ENCODE measurements at regions not wholly inside any gene's neighbourhood (a gene's known extent, or its start where the extent isn't known, plus 50 kb on each side); places are given as distances from the start of the nearest gene placed in this dataset.

GRCh38 chr10:21166557-21167287 lies 269.6 kb upstream of the NEBL start:
- Mint-ChIP-seq H3K27ac (ENCODE audit: unreplicated experiment) (peak overlapping the region; percentile 19), H3K4me1 (ENCODE audit: low read depth, unreplicated experiment) (peaks cover 38% of the 10 kb centered on the region), H3K36me3 (ENCODE audit: insufficient read depth, unreplicated experiment) (no peaks in the 10 kb centered on the region), H3K4me3 (ENCODE audit: low read depth, unreplicated experiment) (peak overlapping the region; percentile 33), H3K9me3 (ENCODE audit: low read depth, unreplicated experiment) (peaks cover 2% of the 10 kb centered on the region), H3K27me3 (ENCODE audit: unreplicated experiment) (no peaks in the 10 kb centered on the region)
- intact Hi-C loops (cut with micrococcal nuclease; ENCODE audit: unreplicated experiment), result no loop called here
- DNase-seq, result no peak
- CTCF ChIA-PET, result no interaction called here
- no TSS peak for BruUV-seq (replicated peaks)
- TF ChIP-seq, protein P1, sequence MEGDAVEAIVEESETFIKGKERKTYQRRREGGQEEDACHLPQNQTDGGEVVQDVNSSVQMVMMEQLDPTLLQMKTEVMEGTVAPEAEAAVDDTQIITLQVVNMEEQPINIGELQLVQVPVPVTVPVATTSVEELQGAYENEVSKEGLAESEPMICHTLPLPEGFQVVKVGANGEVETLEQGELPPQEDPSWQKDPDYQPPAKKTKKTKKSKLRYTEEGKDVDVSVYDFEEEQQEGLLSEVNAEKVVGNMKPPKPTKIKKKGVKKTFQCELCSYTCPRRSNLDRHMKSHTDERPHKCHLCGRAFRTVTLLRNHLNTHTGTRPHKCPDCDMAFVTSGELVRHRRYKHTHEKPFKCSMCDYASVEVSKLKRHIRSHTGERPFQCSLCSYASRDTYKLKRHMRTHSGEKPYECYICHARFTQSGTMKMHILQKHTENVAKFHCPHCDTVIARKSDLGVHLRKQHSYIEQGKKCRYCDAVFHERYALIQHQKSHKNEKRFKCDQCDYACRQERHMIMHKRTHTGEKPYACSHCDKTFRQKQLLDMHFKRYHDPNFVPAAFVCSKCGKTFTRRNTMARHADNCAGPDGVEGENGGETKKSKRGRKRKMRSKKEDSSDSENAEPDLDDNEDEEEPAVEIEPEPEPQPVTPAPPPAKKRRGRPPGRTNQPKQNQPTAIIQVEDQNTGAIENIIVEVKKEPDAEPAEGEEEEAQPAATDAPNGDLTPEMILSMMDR (IDR thresholded peaks at IDR 0.05; ENCODE audit: unreplicated experiment), result no peak

DNA sequence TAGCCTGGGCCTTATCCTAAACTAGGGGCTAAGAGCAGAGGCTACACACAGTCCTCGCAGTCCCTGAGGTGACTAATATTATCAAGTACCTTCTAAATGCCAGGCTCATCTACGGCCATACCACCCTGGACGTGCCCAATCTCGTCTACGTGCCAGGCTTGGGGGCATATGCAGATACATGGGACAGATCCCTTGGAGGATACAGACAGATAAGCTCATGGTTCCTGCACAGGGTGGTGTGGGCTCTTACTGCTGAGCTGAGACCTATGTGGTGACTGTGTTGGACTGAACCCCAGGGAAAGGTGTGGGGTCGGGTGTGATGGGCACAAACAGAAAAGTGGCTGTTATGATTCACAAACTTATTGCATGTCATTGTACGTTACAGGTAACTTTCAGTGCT lies 268.4 kb upstream of the NEBL start:
- no TSS peak for BruUV-seq (replicated peaks)
- Mint-ChIP-seq H3K36me3 (ENCODE audit: insufficient read depth, unreplicated experiment) (no peaks in the 10 kb centered on the region), H3K9me3 (ENCODE audit: low read depth, unreplicated experiment) (peaks cover 2% of the 10 kb centered on the region), H3K27me3 (ENCODE audit: unreplicated experiment) (no peaks in the 10 kb centered on the region), H3K4me1 (ENCODE audit: low read depth, unreplicated experiment) (peaks cover 38% of the 10 kb centered on the region), H3K4me3 (ENCODE audit: low read depth, unreplicated experiment) (no peak overlapping the region), H3K27ac (ENCODE audit: unreplicated experiment) (no peak overlapping the region)
- no peak for DNase-seq
- TF ChIP-seq, protein P1 (IDR thresholded peaks at IDR 0.05; ENCODE audit: unreplicated experiment), result no peak
- CTCF ChIA-PET, result no interaction called here
- intact Hi-C loops (cut with micrococcal nuclease; ENCODE audit: unreplicated experiment), result no loop called here

- Mint-ChIP-seq H3K36me3 (ENCODE audit: insufficient read depth, unreplicated experiment) (no peaks in the 10 kb centered on the region), H3K4me3 (ENCODE audit: low read depth, unreplicated experiment) (no peak overlapping the region), H3K27ac (ENCODE audit: unreplicated experiment) (no peak overlapping the region), H3K27me3 (ENCODE audit: unreplicated experiment) (no peaks in the 10 kb centered on the region), H3K9me3 (ENCODE audit: low read depth, unreplicated experiment) (peaks cover 2% of the 10 kb centered on the region), H3K4me1 (ENCODE audit: low read depth, unreplicated experiment) (peaks cover 38% of the 10 kb centered on the region)
- no peak for DNase-seq
- no TSS peak for BruUV-seq (replicated peaks)
- CTCF ChIA-PET, result no interaction called here
- TF ChIP-seq, protein P1 (IDR thresholded peaks at IDR 0.05; ENCODE audit: unreplicated experiment), result no peak
- intact Hi-C loops (cut with micrococcal nuclease; ENCODE audit: unreplicated experiment), result loop anchor here (5.0 kb wide), 1 partner anchor 67 kb away; no protein-coding TSS in a partner anchor
These were observed 267.6 kb upstream of the NEBL start for GRCh38 chr10:21164687-21165086.

DNA sequence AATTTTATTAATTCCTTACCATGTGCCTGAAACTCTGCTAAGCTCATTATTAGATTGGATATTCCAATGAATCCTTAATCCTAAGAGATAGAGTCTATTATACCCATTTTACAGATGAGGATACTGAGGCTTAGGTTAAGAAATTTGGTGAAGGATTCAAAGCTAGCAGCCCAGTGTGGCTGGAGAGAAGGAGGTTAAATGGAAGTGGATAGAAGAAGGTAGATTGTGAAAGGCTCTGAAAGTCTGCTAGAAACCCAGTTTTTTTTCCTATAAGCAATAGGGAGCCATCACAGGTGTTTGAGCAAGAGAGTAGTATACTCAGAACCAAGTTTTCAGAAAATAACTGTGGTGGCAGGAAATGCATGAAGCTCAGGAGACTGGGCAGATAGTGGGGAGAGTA lies 265.8 kb upstream of the NEBL start:
- TF ChIP-seq, protein P1 (IDR thresholded peaks at IDR 0.05; ENCODE audit: unreplicated experiment), result no peak
- H3K36me3 Mint-ChIP-seq (ENCODE audit: insufficient read depth, unreplicated experiment), result no peaks in the 10 kb centered on the region
- H3K27ac Mint-ChIP-seq (ENCODE audit: unreplicated experiment), result no peak overlapping the region
- H3K4me1 Mint-ChIP-seq (ENCODE audit: low read depth, unreplicated experiment), result peaks cover 38% of the 10 kb centered on the region
- DNase-seq, result no peak
- H3K27me3 Mint-ChIP-seq (ENCODE audit: unreplicated experiment), result no peaks in the 10 kb centered on the region
- intact Hi-C loops (cut with micrococcal nuclease; ENCODE audit: unreplicated experiment), result loop anchor here (5.0 kb wide), 1 partner anchor 66 kb away; no protein-coding TSS in a partner anchor
- no TSS peak for BruUV-seq (replicated peaks)
- no peak overlapping the region for H3K4me3 Mint-ChIP-seq (ENCODE audit: low read depth, unreplicated experiment)
- H3K9me3 Mint-ChIP-seq (ENCODE audit: low read depth, unreplicated experiment), result peaks cover 2% of the 10 kb centered on the region
- CTCF ChIA-PET, result no interaction called here
